CD4-positive, alpha-beta T cell (primary cell): ENCODE measurements at regions not wholly inside any gene's neighbourhood (a gene's known extent, or its start where the extent isn't known, plus 50 kb on each side); places are given as distances from the start of the nearest gene placed in this dataset.

Source experiments
- ATAC-seq: fragments of 200-7000 bp; cut with Tn5 transposase; one replicate; pipeline ENCODE4 v1.10.0; 2022; ENCODE audit warnings: mild to moderate bottlenecking; ENCODE audit not compliant: poor library complexity
- CTCF ChIA-PET: fragments of 350-600 bp; sonication (Branson Sonifier 250); formaldehyde crosslinking; loops from one replicate; lab custom pipeline; 2021; ENCODE audit warnings: antibody characterized with exemption, inconsistent platforms; lab: Charles Lee
- POLR2A ChIA-PET: fragments of 350-600 bp; sonication (Branson Sonifier 250); formaldehyde crosslinking; loops from one replicate; lab custom pipeline; 2021; ENCODE audit warnings: antibody characterized with exemption, inconsistent platforms; lab: Charles Lee
- DNase-seq, 14 experiments: peaks; one replicate each; pipeline ENCODE4 v3.0.0-alpha.2; 2013 to 2020; ENCODE audit warnings: mixed read lengths in 2 of 14
- H3K27ac ChIP-seq, 2 donors: one replicate each; pipeline versions ENCODE4 v1.5.1 to v1.7.0; 2013; ENCODE audit warnings: low read length in 2 of 2, low read depth in 1 of 2, mild to moderate bottlenecking in 1 of 2
- H3K27me3 ChIP-seq, 2 experiments: 1 replicate in 1 of 2; 2 replicates in 1 of 2; pipeline versions ENCODE4 v1.6.1 to v1.7.0; 2013; ENCODE audit warnings: low read length in 2 of 2, control low read depth in 1 of 2, mild to moderate bottlenecking in 1 of 2, moderate library complexity in 1 of 2; ENCODE audit not compliant: insufficient read depth in 2 of 2, control insufficient read depth in 1 of 2
- H3K36me3 ChIP-seq: one replicate; pipeline ENCODE4 v1.6.1; 2013; ENCODE audit warnings: low read length, control low read depth; ENCODE audit not compliant: insufficient read depth
- H3K4me1 ChIP-seq: one replicate; pipeline ENCODE4 v1.6.1; 2013; ENCODE audit warnings: low read length, control low read depth; ENCODE audit not compliant: insufficient read depth
- H3K4me3 ChIP-seq: one replicate; pipeline ENCODE4 v1.5.1; 2013; ENCODE audit warnings: mild to moderate bottlenecking, low read length, moderate library complexity
- H3K9me3 ChIP-seq, 2 experiments: 1 replicate in 1 of 2; 2 replicates in 1 of 2; pipeline versions ENCODE4 v1.6.1 to v1.7.0; 2013; ENCODE audit warnings: low read length in 2 of 2, mild to moderate bottlenecking in 2 of 2, control low read depth in 1 of 2, moderate library complexity in 1 of 2; ENCODE audit not compliant: control insufficient read depth in 1 of 2, insufficient read depth in 1 of 2
- H3K27ac Mint-ChIP-seq: one replicate; pipeline ENCODE4 v1.8.0; 2020; ENCODE audit warnings: mixed read lengths
- H3K27me3 Mint-ChIP-seq: one replicate; pipeline ENCODE4 v1.8.0; 2021; ENCODE audit warnings: mixed read lengths
- H3K36me3 Mint-ChIP-seq: one replicate; pipeline ENCODE4 v1.8.0; 2021; ENCODE audit warnings: low read depth, mixed read lengths
- H3K4me1 Mint-ChIP-seq: one replicate; pipeline ENCODE4 v1.8.0; 2021; ENCODE audit warnings: low read depth, mixed read lengths
- H3K4me3 Mint-ChIP-seq: one replicate; pipeline ENCODE4 v1.8.0; 2020; ENCODE audit warnings: mild to moderate bottlenecking, mixed read lengths
- H3K9me3 Mint-ChIP-seq: one replicate; pipeline ENCODE4 v1.8.0; 2020; ENCODE audit warnings: mixed read lengths
- CTCF ChIP-seq: fragments of 200-600 bp; IDR thresholded peaks from one replicate; pipeline ENCODE4 v1.8.0; 2022; ENCODE audit warnings: antibody characterized with exemption, mild to moderate bottlenecking
- intact Hi-C, 2 experiments: fragments of 100-400 bp; cut with DNase I in 1 of 2; cut with micrococcal nuclease in 1 of 2; formaldehyde crosslinking; loops; one replicate each; pipeline versions ENCODE4 v1.15.1 to v1.9.0; 2023 to 2025; cut with DNase I, micrococcal nuclease

GRCh38 chr22:47816863-47817210, 1054.4 kb downstream of the TBC1D22A start:
- Histone ChIP-seq H3K36me3 (no peaks in the 10 kb centered on the region), H3K4me3 (no peak overlapping the region), H3K4me1 (no peaks in the 10 kb centered on the region), H3K9me3 (peaks cover 0 to 18% of the 10 kb centered on the region in 2 experiments), H3K27me3 (no peaks in the 10 kb centered on the region), H3K27ac (no peak overlapping the region)
- no peaks in the 10 kb centered on the region for H3K36me3 Mint-ChIP-seq
- intact Hi-C loops = no loop called here
- peaks cover 3% of the 10 kb centered on the region for H3K9me3 Mint-ChIP-seq
- ATAC-seq (no peak), DNase-seq (no peak)
- CTCF ChIA-PET = no interaction called here
- no peak overlapping the region for H3K4me3 Mint-ChIP-seq
- POLR2A ChIA-PET = no interaction called here
- no peaks in the 10 kb centered on the region for H3K4me1 Mint-ChIP-seq
- H3K27me3 Mint-ChIP-seq = no peaks in the 10 kb centered on the region
- H3K27ac Mint-ChIP-seq = no peak overlapping the region
- no peak for TF ChIP-seq CTCF

GRCh38 chr22:47816121-47816862, 1053.8 kb downstream of the TBC1D22A start:
- Mint-ChIP-seq H3K27ac (no peak overlapping the region), H3K4me1 (no peaks in the 10 kb centered on the region), H3K9me3 (peaks cover 3% of the 10 kb centered on the region), H3K4me3 (no peak overlapping the region), H3K27me3 (no peaks in the 10 kb centered on the region), H3K36me3 (no peaks in the 10 kb centered on the region)
- no peaks in the 10 kb centered on the region for H3K4me1 ChIP-seq
- H3K27ac ChIP-seq = no peak overlapping the region
- intact Hi-C loops = no loop called here
- ChIA-PET CTCF (no interaction called here), POLR2A (no interaction called here)
- no peak overlapping the region for H3K4me3 ChIP-seq
- DNase-seq = no peak
- H3K27me3 ChIP-seq = no peaks in the 10 kb centered on the region
- no peak for ATAC-seq
- H3K9me3 ChIP-seq = peaks cover 0 to 12% of the 10 kb centered on the region in 2 experiments
- no peak for TF ChIP-seq CTCF
- no peaks in the 10 kb centered on the region for H3K36me3 ChIP-seq

GRCh38 chr22:47814474-47814873, 1052.0 kb downstream of the TBC1D22A start:
- H3K27ac ChIP-seq = no peak overlapping the region
- H3K9me3 ChIP-seq = peaks cover 0 to 22% of the 10 kb centered on the region in 2 experiments
- H3K27ac Mint-ChIP-seq = no peak overlapping the region
- ChIA-PET CTCF (no interaction called here), POLR2A (no interaction called here)
- no peak for ATAC-seq
- no peaks in the 10 kb centered on the region for H3K4me1 ChIP-seq
- no peaks in the 10 kb centered on the region for H3K27me3 ChIP-seq
- no peak overlapping the region for H3K4me3 Mint-ChIP-seq
- no peak overlapping the region for H3K4me3 ChIP-seq
- no peaks in the 10 kb centered on the region for H3K36me3 ChIP-seq
- TF ChIP-seq CTCF = no peak
- H3K27me3 Mint-ChIP-seq = no peaks in the 10 kb centered on the region
- DNase-seq = no peak
- no peaks in the 10 kb centered on the region for H3K4me1 Mint-ChIP-seq
- intact Hi-C loops = no loop called here
- H3K9me3 Mint-ChIP-seq = peaks cover 2% of the 10 kb centered on the region
- H3K36me3 Mint-ChIP-seq = no peaks in the 10 kb centered on the region
